Neural progenitor cell (in vitro differentiated cells): ENCODE measurements at regions not wholly inside any gene's neighbourhood (a gene's known extent, or its start where the extent isn't known, plus 50 kb on each side); places are given as distances from the start of the nearest gene placed in this dataset.

Source experiments
- DNase-seq: peaks from one replicate; pipeline ENCODE4 v3.0.0-alpha.2; 2016; ENCODE audit warnings: low spot score
- H2AFZ ChIP-seq: fragments of 200-600 bp; sonication (generic); replicated peaks from 2 replicates; pipeline ENCODE4 v1.6.1; 2016; ENCODE audit warnings: antibody characterized with exemption
- H3F3A ChIP-seq: fragments of 200-600 bp; sonication (generic); 2 replicates; pipeline ENCODE4 v1.6.1; 2016; ENCODE audit warnings: antibody characterized with exemption, low read depth
- H3K27ac ChIP-seq: fragments of 200-600 bp; sonication (generic); 2 replicates; pipeline ENCODE4 v1.5.1; 2016; ENCODE audit warnings: mild to moderate bottlenecking
- H3K27me3 ChIP-seq: fragments of 200-600 bp; sonication (generic); 2 replicates; pipeline ENCODE4 v1.6.1; 2016; ENCODE audit warnings: mild to moderate bottlenecking, moderate library complexity
- H3K36me3 ChIP-seq: fragments of 200-600 bp; sonication (generic); 2 replicates; pipeline ENCODE4 v1.5.1; 2016
- H3K4me1 ChIP-seq: fragments of 200-600 bp; sonication (generic); 2 replicates; pipeline ENCODE4 v1.6.1; 2016; ENCODE audit warnings: mixed run types
- H3K4me2 ChIP-seq: fragments of 200-600 bp; sonication (generic); 2 replicates; pipeline ENCODE4 v1.6.1; 2016
- H3K4me3 ChIP-seq: fragments of 200-600 bp; sonication (generic); 2 replicates; pipeline ENCODE4 v1.5.1; 2016
- H3K79me2 ChIP-seq: fragments of 200-600 bp; sonication (generic); 2 replicates; pipeline ENCODE4 v1.6.1; 2016; ENCODE audit warnings: low read depth
- H3K9ac ChIP-seq: fragments of 200-600 bp; sonication (generic); 2 replicates; pipeline ENCODE4 v1.6.1; 2016
- H3K9me3 ChIP-seq: fragments of 200-600 bp; sonication (generic); 2 replicates; pipeline ENCODE4 v1.5.1; 2016; ENCODE audit warnings: low read depth
- H4K20me1 ChIP-seq: fragments of 200-600 bp; sonication (generic); 2 replicates; pipeline ENCODE4 v1.6.1; 2016; ENCODE audit warnings: low read depth
- H3K27ac Mint-ChIP-seq: 3 replicates; pipeline ENCODE4 v1.8.0; 2021; ENCODE audit warnings: mixed read lengths
- H3K27me3 Mint-ChIP-seq: 2 replicates; pipeline ENCODE4 v1.8.0; 2022; ENCODE audit warnings: low read depth, mild to moderate bottlenecking, inconsistent platforms, moderate library complexity, mixed read lengths; ENCODE audit not compliant: insufficient read depth
- H3K36me3 Mint-ChIP-seq: 3 replicates; pipeline ENCODE4 v1.8.0; 2021; ENCODE audit warnings: mixed read lengths
- H3K4me1 Mint-ChIP-seq: 3 replicates; pipeline ENCODE4 v1.8.0; 2021; ENCODE audit warnings: mixed read lengths
- H3K4me3 Mint-ChIP-seq: 3 replicates; pipeline ENCODE4 v1.8.0; 2021; ENCODE audit warnings: mild to moderate bottlenecking, moderate library complexity, mixed read lengths
- H3K9me3 Mint-ChIP-seq: 3 replicates; pipeline ENCODE4 v1.8.0; 2020; ENCODE audit warnings: mixed read lengths
- CTCF ChIP-seq: fragments of 200-600 bp; sonication (generic); IDR thresholded peaks from 2 replicates; pipeline ENCODE4 v1.5.1; 2017; ENCODE audit warnings: antibody characterized with exemption, mild to moderate bottlenecking
- EZH2 ChIP-seq: fragments of 200-600 bp; sonication (generic); IDR thresholded peaks from 2 replicates; pipeline ENCODE4 v1.6.1; 2017; ENCODE audit warnings: antibody characterized with exemption, mild to moderate bottlenecking, moderate library complexity
- EZH2phosphoT487 ChIP-seq: fragments of 200-600 bp; sonication (generic); IDR thresholded peaks from 2 replicates; pipeline ENCODE4 v1.6.1; 2017; ENCODE audit warnings: antibody characterized with exemption

- Mint-ChIP-seq H3K4me3 (no peak overlapping the region), H3K4me1 (peaks cover 12% of the 10 kb centered on the region), H3K27ac (no peak overlapping the region), H3K27me3 (no peaks in the 10 kb centered on the region), H3K36me3 (no peaks in the 10 kb centered on the region), H3K9me3 (no peaks in the 10 kb centered on the region)
- no peak for DNase-seq
- peaks cover 11% of the 10 kb centered on the region for H3F3A ChIP-seq
- H4K20me1 ChIP-seq: no peaks in the 10 kb centered on the region
- peaks cover 15% of the 10 kb centered on the region for H3K4me1 ChIP-seq
- H3K4me3 ChIP-seq: no peak overlapping the region
- no peak overlapping the region for H3K9ac ChIP-seq
- no peaks in the 10 kb centered on the region for H3K9me3 ChIP-seq
- no peak overlapping the region for H3K4me2 ChIP-seq
- no peak overlapping the region for H2AFZ ChIP-seq
- H3K36me3 ChIP-seq: no peaks in the 10 kb centered on the region
- TF ChIP-seq EZH2phosphoT487: no peak
- TF ChIP-seq CTCF: no peak
- no peaks in the 10 kb centered on the region for H3K79me2 ChIP-seq
- H3K27ac ChIP-seq: no peak overlapping the region
- no peaks in the 10 kb centered on the region for H3K27me3 ChIP-seq
Measured at GRCh38 chr5:40217553-40217952, 462.2 kb upstream of the PTGER4 start.

- Histone ChIP-seq H2AFZ (no peak overlapping the region), H3K36me3 (no peaks in the 10 kb centered on the region), H3K27ac (no peak overlapping the region), H3K4me3 (no peak overlapping the region), H3K4me2 (no peak overlapping the region), H3F3A (peaks cover 11% of the 10 kb centered on the region), H4K20me1 (no peaks in the 10 kb centered on the region), H3K27me3 (no peaks in the 10 kb centered on the region), H3K9me3 (no peaks in the 10 kb centered on the region), H3K9ac (no peak overlapping the region), H3K4me1 (peaks cover 27% of the 10 kb centered on the region), H3K79me2 (no peaks in the 10 kb centered on the region)
- Mint-ChIP-seq H3K4me3 (no peak overlapping the region), H3K4me1 (peaks cover 17% of the 10 kb centered on the region), H3K27ac (no peak overlapping the region), H3K9me3 (no peaks in the 10 kb centered on the region), H3K27me3 (no peaks in the 10 kb centered on the region), H3K36me3 (no peaks in the 10 kb centered on the region)
- no peak for TF ChIP-seq EZH2phosphoT487
- no peak for TF ChIP-seq EZH2
- no peak for TF ChIP-seq CTCF
- DNase-seq: no peak
Measured at GRCh38 chr5:40210694-40211093, 469.0 kb upstream of the PTGER4 start.

GRCh38 chr5:40206030-40206429 lies 473.7 kb upstream of the PTGER4 start:
- Histone ChIP-seq H3K36me3 (no peaks in the 10 kb centered on the region), H3K27ac (no peak overlapping the region), H2AFZ (no peak overlapping the region), H3K27me3 (no peaks in the 10 kb centered on the region), H3K4me3 (no peak overlapping the region), H3K9me3 (no peaks in the 10 kb centered on the region), H3K4me1 (no peaks in the 10 kb centered on the region), H3F3A (no peaks in the 10 kb centered on the region), H3K4me2 (no peak overlapping the region), H4K20me1 (no peaks in the 10 kb centered on the region), H3K9ac (no peak overlapping the region), H3K79me2 (no peaks in the 10 kb centered on the region)
- Mint-ChIP-seq H3K36me3 (no peaks in the 10 kb centered on the region), H3K4me1 (no peaks in the 10 kb centered on the region), H3K9me3 (no peaks in the 10 kb centered on the region), H3K4me3 (no peak overlapping the region), H3K27me3 (no peaks in the 10 kb centered on the region), H3K27ac (no peak overlapping the region)
- DNase-seq: no peak
- TF ChIP-seq CTCF: no peak
- TF ChIP-seq EZH2: no peak
- no peak for TF ChIP-seq EZH2phosphoT487

GRCh38 chr5:40204144-40204543 lies 475.6 kb upstream of the PTGER4 start:
- Histone ChIP-seq H4K20me1 (no peaks in the 10 kb centered on the region), H3K4me2 (no peak overlapping the region), H3K27me3 (no peaks in the 10 kb centered on the region), H3F3A (no peaks in the 10 kb centered on the region), H3K4me3 (no peak overlapping the region), H3K9ac (no peak overlapping the region), H3K27ac (no peak overlapping the region), H3K36me3 (no peaks in the 10 kb centered on the region), H3K4me1 (no peaks in the 10 kb centered on the region), H3K79me2 (no peaks in the 10 kb centered on the region), H3K9me3 (no peaks in the 10 kb centered on the region), H2AFZ (no peak overlapping the region)
- no peak overlapping the region for H3K27ac Mint-ChIP-seq
- no peak overlapping the region for H3K4me3 Mint-ChIP-seq
- no peaks in the 10 kb centered on the region for H3K9me3 Mint-ChIP-seq
- TF ChIP-seq CTCF (no peak), EZH2 (no peak)
- H3K36me3 Mint-ChIP-seq: no peaks in the 10 kb centered on the region
- H3K27me3 Mint-ChIP-seq: no peaks in the 10 kb centered on the region
- H3K4me1 Mint-ChIP-seq: no peaks in the 10 kb centered on the region
- no peak for DNase-seq
